ENCODE measurements at regions not wholly inside any gene's neighbourhood (a gene's known extent, or its start where the extent isn't known, plus 50 kb on each side); places are given as distances from the start of the nearest gene placed in this dataset.

- peaks cover 12% of the 10 kb centered on the region for H3K4me1 Mint-ChIP-seq
- no peak overlapping the region for H3K4me3 Mint-ChIP-seq
- no peak for TF ChIP-seq CTCF (IDR thresholded peaks at IDR 0.05)
- DNase-seq = no peak
- H3K27me3 Mint-ChIP-seq (ENCODE audit: low read depth, poor library complexity) = no peaks in the 10 kb centered on the region
- no peaks in the 10 kb centered on the region for H3K36me3 Mint-ChIP-seq (ENCODE audit: low read depth)
- H3K27ac Mint-ChIP-seq = no peak overlapping the region
- H3K9me3 Mint-ChIP-seq = no peaks in the 10 kb centered on the region
Measured at GRCh38 chr7:21092766-21093702, 306.3 kb upstream of the SP8 start.

GRCh38 chr7:21094589-21094988 lies 307.9 kb upstream of the SP8 start:
- no peaks in the 10 kb centered on the region for H3K36me3 Mint-ChIP-seq (ENCODE audit: low read depth)
- DNase-seq = no peak
- H3K9me3 Mint-ChIP-seq = no peaks in the 10 kb centered on the region
- H3K4me3 Mint-ChIP-seq = no peak overlapping the region
- H3K27me3 Mint-ChIP-seq (ENCODE audit: low read depth, poor library complexity) = no peaks in the 10 kb centered on the region
- H3K4me1 Mint-ChIP-seq = peaks cover 12% of the 10 kb centered on the region
- no peak for TF ChIP-seq CTCF (IDR thresholded peaks at IDR 0.05)
- H3K27ac Mint-ChIP-seq = no peak overlapping the region

- TF ChIP-seq CTCF (IDR thresholded peaks at IDR 0.05) = no peak
- H3K9me3 Mint-ChIP-seq = no peaks in the 10 kb centered on the region
- peaks cover 12% of the 10 kb centered on the region for H3K4me1 Mint-ChIP-seq
- H3K36me3 Mint-ChIP-seq (ENCODE audit: low read depth) = no peaks in the 10 kb centered on the region
- no peak for DNase-seq
- H3K27ac Mint-ChIP-seq = no peak overlapping the region
- H3K4me3 Mint-ChIP-seq = no peak overlapping the region
- peaks cover 3% of the 10 kb centered on the region for H3K27me3 Mint-ChIP-seq (ENCODE audit: low read depth, poor library complexity)
Measured at GRCh38 chr7:21099432-21099831, 312.7 kb upstream of the SP8 start.

GRCh38 chr7:21099955-21100354 lies 313.3 kb upstream of the SP8 start:
- no peak overlapping the region for H3K4me3 Mint-ChIP-seq
- peaks cover 12% of the 10 kb centered on the region for H3K4me1 Mint-ChIP-seq
- no peaks in the 10 kb centered on the region for H3K36me3 Mint-ChIP-seq (ENCODE audit: low read depth)
- peaks cover 5% of the 10 kb centered on the region for H3K27me3 Mint-ChIP-seq (ENCODE audit: low read depth, poor library complexity)
- no peak for TF ChIP-seq CTCF (IDR thresholded peaks at IDR 0.05)
- no peak for DNase-seq
- no peak overlapping the region for H3K27ac Mint-ChIP-seq
- no peaks in the 10 kb centered on the region for H3K9me3 Mint-ChIP-seq

- TF ChIP-seq CTCF (IDR thresholded peaks at IDR 0.05) = no peak
- H3K27me3 Mint-ChIP-seq (ENCODE audit: low read depth, poor library complexity) = peaks cover 9% of the 10 kb centered on the region
- H3K4me1 Mint-ChIP-seq = peaks cover 6% of the 10 kb centered on the region
- H3K9me3 Mint-ChIP-seq = no peaks in the 10 kb centered on the region
- DNase-seq = no peak
- no peak overlapping the region for H3K4me3 Mint-ChIP-seq
- H3K36me3 Mint-ChIP-seq (ENCODE audit: low read depth) = no peaks in the 10 kb centered on the region
- H3K27ac Mint-ChIP-seq = no peak overlapping the region
Measured at GRCh38 chr7:21101541-21101940, 314.9 kb upstream of the SP8 start.
